Natural killer cell (primary cell): ENCODE measurements at regions not wholly inside any gene's neighbourhood (a gene's known extent, or its start where the extent isn't known, plus 50 kb on each side); places are given as distances from the start of the nearest gene placed in this dataset.

ENCODE experiments used
- ATAC-seq, 3 donors: fragments of 150-1000 bp in 2 of 3; fragments of 200-7000 bp in 1 of 3; cut with Tn5 transposase; 1 replicate in 1 of 3; 2 replicates in 2 of 3; pipeline ENCODE4 v1.10.0; 2021; ENCODE audit warnings: mild to moderate bottlenecking in 2 of 3, moderate library complexity in 2 of 3
- DNase-seq, 2 donors: peaks; one replicate each; pipeline versions ENCODE4 v3.0.0 to v3.0.0-alpha.2; 2013 to 2021; ENCODE audit warnings: mixed read lengths in 1 of 2
- H3K27ac ChIP-seq: one replicate; pipeline ENCODE4 v1.5.1; 2013; ENCODE audit warnings: mild to moderate bottlenecking, low read length
- H3K27me3 ChIP-seq: one replicate; pipeline ENCODE4 v1.6.1; 2013; ENCODE audit warnings: low read length; ENCODE audit not compliant: control insufficient read depth, insufficient read depth
- H3K36me3 ChIP-seq: one replicate; pipeline ENCODE4 v1.6.1; 2013; ENCODE audit warnings: low read length; ENCODE audit not compliant: control insufficient read depth, insufficient read depth
- H3K4me1 ChIP-seq: one replicate; pipeline ENCODE4 v1.6.1; 2013; ENCODE audit warnings: low read length; ENCODE audit not compliant: control insufficient read depth, insufficient read depth
- H3K4me3 ChIP-seq: one replicate; pipeline ENCODE4 v1.5.1; 2013; ENCODE audit warnings: low read length
- H3K9me3 ChIP-seq: one replicate; pipeline ENCODE4 v1.6.1; 2013; ENCODE audit warnings: low read length; ENCODE audit not compliant: control insufficient read depth, insufficient read depth
- H3K27ac Mint-ChIP-seq, 2 donors: one replicate each; pipeline ENCODE4 v1.8.0; 2022; ENCODE audit warnings: mild to moderate bottlenecking in 2 of 2, mixed read lengths in 2 of 2, moderate library complexity in 1 of 2
- H3K27me3 Mint-ChIP-seq, 2 donors: one replicate each; pipeline ENCODE4 v1.8.0; 2022; ENCODE audit warnings: low read depth in 2 of 2, mixed read lengths in 2 of 2
- H3K36me3 Mint-ChIP-seq: one replicate; pipeline ENCODE4 v1.8.0; 2022; ENCODE audit warnings: mixed read lengths
- H3K4me1 Mint-ChIP-seq, 2 donors: one replicate each; pipeline ENCODE4 v1.8.0; 2022; ENCODE audit warnings: mixed read lengths in 2 of 2
- H3K4me3 Mint-ChIP-seq: one replicate; pipeline ENCODE4 v1.8.0; 2022; ENCODE audit warnings: mild to moderate bottlenecking, moderate library complexity, mixed read lengths
- H3K9me3 Mint-ChIP-seq, 2 donors: one replicate each; pipeline ENCODE4 v1.8.0; 2022; ENCODE audit warnings: mixed read lengths in 2 of 2
- CTCF ChIP-seq: fragments of 200-600 bp; IDR thresholded peaks from one replicate; pipeline ENCODE4 v1.8.0; 2022; ENCODE audit warnings: antibody characterized with exemption
- WGBS: methylation state at CpG from one replicate; pipeline ENCODE4 v1.1.7; 2013; ENCODE audit warnings: missing lambda C conversion rate; ENCODE audit not compliant: insufficient coverage; 5-methylcytosine and 5-hydroxymethylcytosine counted together
- intact Hi-C: fragments of 100-400 bp; cut with micrococcal nuclease; formaldehyde crosslinking; loops from one replicate; pipeline ENCODE4 v1.14.2; 2022

- no peaks in the 10 kb centered on the region for H3K9me3 ChIP-seq
- Mint-ChIP-seq H3K27ac (no peak overlapping the region), H3K36me3 (no peaks in the 10 kb centered on the region), H3K27me3 (peaks cover 17% of the 10 kb centered on the region in 2 donors), H3K4me1 (no peaks in the 10 kb centered on the region), H3K4me3 (no peak overlapping the region), H3K9me3 (no peaks in the 10 kb centered on the region)
- H3K36me3 ChIP-seq = no peaks in the 10 kb centered on the region
- no peak overlapping the region for H3K4me3 ChIP-seq
- intact Hi-C loops = no loop called here
- WGBS = 39% methylated on average over 9 of the region's 12 CpGs
- no peak for TF ChIP-seq CTCF
- ATAC-seq (peak in 1 of 3 donors; percentile 26), DNase-seq (peak in 1 of 2 donors; percentile 12)
- H3K27ac ChIP-seq = no peak overlapping the region
- no peaks in the 10 kb centered on the region for H3K27me3 ChIP-seq
- H3K4me1 ChIP-seq = no peaks in the 10 kb centered on the region
These were observed 154.9 kb downstream of the ASCL4 start for GRCh38 chr12:107929436-107929835.

- Mint-ChIP-seq H3K36me3 (no peaks in the 10 kb centered on the region), H3K4me3 (no peak overlapping the region), H3K4me1 (no peaks in the 10 kb centered on the region), H3K27me3 (peaks cover 21 to 28% of the 10 kb centered on the region in 2 donors), H3K27ac (no peak overlapping the region), H3K9me3 (no peaks in the 10 kb centered on the region)
- no peak for TF ChIP-seq CTCF
- no peak overlapping the region for H3K4me3 ChIP-seq
- H3K4me1 ChIP-seq = no peaks in the 10 kb centered on the region
- DNase-seq (no peak), ATAC-seq (no peak)
- WGBS = 78% methylated on average over 5 of the region's 5 CpGs
- no peak overlapping the region for H3K27ac ChIP-seq
- H3K9me3 ChIP-seq = no peaks in the 10 kb centered on the region
- intact Hi-C loops = no loop called here
- H3K27me3 ChIP-seq = no peaks in the 10 kb centered on the region
- H3K36me3 ChIP-seq = no peaks in the 10 kb centered on the region
These were observed 157.3 kb downstream of the ASCL4 start for GRCh38 chr12:107931761-107932160.

GRCh38 chr12:107938446-107938845 is 163.9 kb downstream of the ASCL4 start:
- peaks cover 17% of the 10 kb centered on the region for H3K36me3 Mint-ChIP-seq
- TF ChIP-seq CTCF = no peak
- H3K4me3 ChIP-seq = no peak overlapping the region
- no peak overlapping the region for H3K27ac ChIP-seq
- DNase-seq = no peak
- H3K4me1 ChIP-seq = no peaks in the 10 kb centered on the region
- WGBS = 72% methylated on average over 1 of the region's 1 CpG
- H3K4me1 Mint-ChIP-seq = no peaks in the 10 kb centered on the region
- peaks cover 31 to 56% of the 10 kb centered on the region in 2 donors for H3K27me3 Mint-ChIP-seq
- no peaks in the 10 kb centered on the region for H3K36me3 ChIP-seq
- H3K4me3 Mint-ChIP-seq = no peak overlapping the region
- H3K27ac Mint-ChIP-seq = no peak overlapping the region
- H3K27me3 ChIP-seq = peaks cover 9% of the 10 kb centered on the region
- H3K9me3 Mint-ChIP-seq = peaks cover 2 to 10% of the 10 kb centered on the region in 2 donors
- intact Hi-C loops = no loop called here
- H3K9me3 ChIP-seq = no peaks in the 10 kb centered on the region
- ATAC-seq = no peak

- peaks cover 5% of the 10 kb centered on the region for H3K36me3 Mint-ChIP-seq
- Histone ChIP-seq H3K4me3 (no peak overlapping the region), H3K36me3 (no peaks in the 10 kb centered on the region), H3K27ac (no peak overlapping the region), H3K4me1 (no peaks in the 10 kb centered on the region), H3K27me3 (peaks cover 3% of the 10 kb centered on the region), H3K9me3 (no peaks in the 10 kb centered on the region)
- no peak for DNase-seq
- no peak for ATAC-seq
- H3K27me3 Mint-ChIP-seq = peaks cover 3 to 47% of the 10 kb centered on the region in 2 donors
- WGBS = 89% methylated on average over 11 of the region's 12 CpGs
- no peak overlapping the region for H3K4me3 Mint-ChIP-seq
- no peak overlapping the region for H3K27ac Mint-ChIP-seq
- TF ChIP-seq CTCF = no peak
- intact Hi-C loops = no loop called here
- H3K9me3 Mint-ChIP-seq = peaks cover 0 to under 1% of the 10 kb centered on the region in 2 donors
- H3K4me1 Mint-ChIP-seq = no peaks in the 10 kb centered on the region
These were observed 174.0 kb downstream of the ASCL4 start for GRCh38 chr12:107948391-107948945.
